KOPT-K1 (cell line): ENCODE measurements at regions not wholly inside any gene's neighbourhood (a gene's known extent, or its start where the extent isn't known, plus 50 kb on each side); places are given as distances from the start of the nearest gene placed in this dataset.

Experiments used
- H3K27ac ChIP-seq: fragments of 200-600 bp; sonication (generic); 2 replicates; pipeline ENCODE4 v1.5.1; 2016; ENCODE audit warnings: antibody characterized with exemption, mild to moderate bottlenecking, low read depth, low read length; ENCODE audit not compliant: poor library complexity, severe bottlenecking
- H3K36me3 ChIP-seq: fragments of 200-600 bp; sonication (generic); 2 replicates; pipeline ENCODE4 v1.5.1; 2017; ENCODE audit warnings: antibody characterized with exemption, mild to moderate bottlenecking, low read length, moderate library complexity; ENCODE audit not compliant: insufficient read depth
- H3K9me3 ChIP-seq: fragments of 200-600 bp; sonication (generic); 2 replicates; pipeline ENCODE4 v1.5.1; 2017; ENCODE audit warnings: antibody characterized with exemption, low read length, mild to moderate bottlenecking; ENCODE audit not compliant: insufficient read depth, poor library complexity, severe bottlenecking

GRCh38 chr3:116939091-116939490 lies 229.5 kb downstream of the TUSC7 start:
- Histone ChIP-seq H3K9me3 (no peaks in the 10 kb centered on the region), H3K27ac (no peak overlapping the region)

DNA sequence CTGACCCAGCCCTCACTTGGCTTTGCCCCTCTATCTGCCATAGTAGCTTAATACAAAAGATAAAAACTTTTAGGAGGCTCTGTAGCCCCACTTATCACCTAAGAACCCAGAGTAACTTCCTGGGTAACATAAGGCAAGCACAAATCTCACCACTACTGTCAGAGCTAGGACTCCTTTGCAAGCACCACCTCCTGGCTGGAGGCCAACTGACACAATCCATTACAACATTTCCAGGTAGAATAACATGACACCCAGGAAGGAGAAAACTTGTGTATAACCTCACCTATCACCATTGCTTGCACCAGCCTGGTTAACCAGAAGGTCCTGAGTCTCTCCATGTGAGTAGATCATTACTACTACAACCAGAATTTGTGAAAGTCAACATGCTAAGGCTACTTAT lies 230.0 kb downstream of the TUSC7 start:
- no peaks in the 10 kb centered on the region for H3K9me3 ChIP-seq
- no peak overlapping the region for H3K27ac ChIP-seq
- H3K36me3 ChIP-seq, result no peaks in the 10 kb centered on the region

More at GRCh38 chr3:116939091-116939490, 229.5 kb downstream of the TUSC7 start:
- H3K36me3 ChIP-seq, result no peaks in the 10 kb centered on the region

DNA sequence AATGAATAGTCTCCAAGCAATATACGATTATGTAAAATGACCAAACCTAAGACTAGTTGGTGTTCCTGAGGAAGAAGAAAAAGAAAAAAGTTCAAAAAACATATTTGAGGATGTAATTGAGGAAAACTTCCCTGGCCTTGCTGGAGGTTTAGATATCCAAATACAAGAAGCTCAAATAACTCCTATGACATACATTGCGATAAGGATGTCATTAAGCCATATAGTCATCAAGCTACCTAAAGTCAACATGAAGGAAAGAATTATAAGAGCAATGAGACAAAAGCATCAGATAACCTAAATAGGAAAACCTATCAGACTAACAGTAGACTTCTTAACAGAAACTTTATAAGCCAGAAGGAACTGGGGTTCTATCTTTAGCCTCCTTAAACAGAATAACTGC lies 231.1 kb downstream of the TUSC7 start:
- Histone ChIP-seq H3K27ac (no peak overlapping the region), H3K9me3 (no peaks in the 10 kb centered on the region), H3K36me3 (no peaks in the 10 kb centered on the region)

GRCh38 chr3:116946376-116946775 lies 236.8 kb downstream of the TUSC7 start:
- no peaks in the 10 kb centered on the region for H3K9me3 ChIP-seq
- H3K36me3 ChIP-seq, result no peaks in the 10 kb centered on the region
- H3K27ac ChIP-seq, result no peak overlapping the region

DNA sequence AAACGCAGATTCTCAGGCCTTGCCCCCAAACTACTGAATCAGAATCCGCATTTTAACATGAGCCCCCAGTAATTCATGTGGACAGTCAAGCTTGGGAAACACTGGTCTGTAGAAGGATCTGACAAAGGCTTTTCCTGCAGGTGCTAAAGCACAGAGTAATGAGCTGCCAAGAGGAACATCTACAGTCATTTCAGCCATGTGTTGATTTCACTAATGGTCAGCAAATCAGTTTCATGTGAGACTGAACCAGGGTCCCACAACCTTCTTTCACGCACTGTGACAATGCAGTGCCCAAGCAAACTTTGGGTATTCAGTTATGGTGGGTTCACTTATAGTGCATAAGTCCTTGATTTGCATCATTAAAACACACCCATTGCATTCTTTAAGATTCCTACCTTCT lies 237.6 kb downstream of the TUSC7 start:
- no peak overlapping the region for H3K27ac ChIP-seq
- H3K36me3 ChIP-seq, result no peaks in the 10 kb centered on the region
- no peaks in the 10 kb centered on the region for H3K9me3 ChIP-seq

DNA sequence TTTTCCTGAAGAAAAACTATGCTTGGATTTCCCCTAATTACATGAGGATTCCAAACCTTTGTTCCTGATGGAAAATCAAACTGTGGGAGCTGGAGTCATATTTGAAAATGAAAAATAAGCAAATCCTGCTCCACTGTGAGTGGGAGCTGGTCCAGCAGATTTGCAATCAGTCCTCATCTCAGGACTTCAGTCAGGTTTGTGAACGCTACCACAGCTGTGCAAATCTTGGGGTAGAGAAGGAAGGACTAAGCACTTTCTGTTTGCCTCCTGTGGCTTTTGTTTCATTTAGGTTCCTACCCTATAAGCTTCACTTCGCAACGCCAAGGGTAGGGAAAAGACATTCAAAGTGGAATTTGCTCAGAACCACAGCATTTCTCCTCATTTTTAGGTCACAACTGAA lies 238.2 kb downstream of the TUSC7 start:
- H3K36me3 ChIP-seq, result no peaks in the 10 kb centered on the region
- no peak overlapping the region for H3K27ac ChIP-seq
- H3K9me3 ChIP-seq, result no peaks in the 10 kb centered on the region

DNA sequence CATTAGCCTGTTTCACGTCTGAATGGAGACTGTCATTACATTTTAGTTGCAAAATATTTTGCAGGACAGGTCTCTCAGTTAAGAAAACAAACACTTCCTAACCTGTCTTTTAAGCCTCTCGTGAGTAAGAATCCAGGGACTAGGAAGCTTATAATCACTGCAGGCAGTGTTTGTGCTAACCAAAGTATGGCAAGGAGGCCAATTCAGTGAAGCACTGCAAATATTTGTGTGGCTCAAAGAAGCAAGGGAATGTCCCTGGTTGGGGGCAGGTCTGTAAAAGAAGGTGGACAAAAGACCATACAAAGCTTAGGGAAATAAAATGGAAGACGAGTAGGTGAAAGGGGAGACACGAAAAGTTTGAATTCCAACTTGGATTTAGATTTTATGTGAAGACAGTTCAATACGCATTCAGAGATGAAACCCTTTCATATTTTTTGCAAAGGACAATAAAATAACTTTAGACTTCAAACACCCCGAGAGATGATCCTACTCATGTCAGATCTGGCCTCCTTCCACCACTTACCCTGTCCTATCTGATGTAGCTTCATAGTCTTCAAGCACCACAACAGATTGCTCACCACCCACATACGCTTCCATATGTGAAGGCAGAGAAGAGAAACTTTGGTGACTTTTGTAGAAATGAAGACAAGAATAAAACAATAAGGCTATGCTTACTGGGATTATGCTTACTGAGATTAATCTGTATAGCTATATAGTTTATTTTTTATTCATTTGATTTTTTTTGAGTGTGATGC lies 240.9 kb downstream of the TUSC7 start:
- Histone ChIP-seq H3K9me3 (no peaks in the 10 kb centered on the region), H3K27ac (no peak overlapping the region)

GRCh38 chr3:116951610-116952009 lies 242.0 kb downstream of the TUSC7 start:
- Histone ChIP-seq H3K27ac (no peak overlapping the region), H3K36me3 (no peaks in the 10 kb centered on the region), H3K9me3 (no peaks in the 10 kb centered on the region)

More for the DNA sequence above, 240.9 kb downstream of the TUSC7 start:
- no peaks in the 10 kb centered on the region for H3K36me3 ChIP-seq

GRCh38 chr3:116958291-116958690 lies 248.7 kb downstream of the TUSC7 start:
- Histone ChIP-seq H3K36me3 (no peaks in the 10 kb centered on the region), H3K27ac (no peak overlapping the region), H3K9me3 (no peaks in the 10 kb centered on the region)

- Histone ChIP-seq H3K27ac (no peak overlapping the region), H3K36me3 (no peaks in the 10 kb centered on the region), H3K9me3 (no peaks in the 10 kb centered on the region)
These were observed 251.5 kb downstream of the TUSC7 start for GRCh38 chr3:116961106-116961505.

- H3K27ac ChIP-seq, result no peak overlapping the region
- H3K9me3 ChIP-seq, result no peaks in the 10 kb centered on the region
- H3K36me3 ChIP-seq, result no peaks in the 10 kb centered on the region
These were observed 254.2 kb downstream of the TUSC7 start for GRCh38 chr3:116963802-116964201.

GRCh38 chr3:116966649-116967048 lies 257.1 kb downstream of the TUSC7 start:
- Histone ChIP-seq H3K9me3 (no peaks in the 10 kb centered on the region), H3K36me3 (no peaks in the 10 kb centered on the region), H3K27ac (no peak overlapping the region)

DNA sequence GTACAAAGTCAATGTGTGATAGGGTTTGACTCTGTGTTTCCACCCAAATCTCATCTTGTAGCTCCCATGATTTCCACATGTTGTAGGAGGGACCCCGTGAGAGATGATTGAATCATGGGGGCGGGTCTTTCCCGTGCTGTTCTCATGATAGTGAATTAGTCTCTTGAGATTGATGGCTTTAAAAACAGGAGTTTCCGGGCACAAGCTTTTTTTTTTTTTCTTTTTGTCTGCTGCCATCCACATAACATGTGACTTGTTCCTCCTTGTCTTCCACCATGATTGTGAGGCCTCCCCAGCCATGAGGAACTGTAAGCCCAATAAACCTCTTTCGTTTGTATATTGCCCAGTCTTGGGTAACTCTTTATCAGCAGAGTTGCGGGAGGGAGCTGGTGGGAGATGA lies 259.6 kb downstream of the TUSC7 start:
- Histone ChIP-seq H3K27ac (no peak overlapping the region), H3K9me3 (no peaks in the 10 kb centered on the region), H3K36me3 (no peaks in the 10 kb centered on the region)

- H3K9me3 ChIP-seq, result no peaks in the 10 kb centered on the region
- no peak overlapping the region for H3K27ac ChIP-seq
- no peaks in the 10 kb centered on the region for H3K36me3 ChIP-seq
These were observed 260.1 kb downstream of the TUSC7 start for GRCh38 chr3:116969646-116970045.

- Histone ChIP-seq H3K9me3 (no peaks in the 10 kb centered on the region), H3K36me3 (no peaks in the 10 kb centered on the region), H3K27ac (no peak overlapping the region)
These were observed 262.0 kb downstream of the TUSC7 start for GRCh38 chr3:116971531-116971930.

DNA sequence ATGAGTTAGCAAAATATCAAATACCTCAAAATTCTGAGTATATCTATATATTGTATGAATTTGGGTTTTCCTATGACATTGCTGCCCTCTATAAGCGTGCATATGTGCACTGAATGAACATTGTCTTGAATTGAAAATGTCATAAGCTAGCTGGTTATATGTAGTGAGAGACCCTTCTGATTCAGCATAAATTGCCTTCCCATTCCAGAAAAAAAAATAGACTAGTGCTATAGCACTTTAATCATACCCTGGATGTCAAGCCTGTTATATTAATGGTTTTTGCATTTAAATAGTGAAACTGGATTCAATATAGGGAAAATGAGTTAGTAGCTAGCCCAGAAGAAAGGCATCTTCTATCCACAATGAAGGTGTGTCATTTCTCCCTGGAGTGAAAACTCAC lies 265.1 kb downstream of the TUSC7 start:
- H3K27ac ChIP-seq, result no peak overlapping the region
- no peaks in the 10 kb centered on the region for H3K36me3 ChIP-seq
- no peaks in the 10 kb centered on the region for H3K9me3 ChIP-seq
